GM12865 (cell line): ENCODE measurements at regions not wholly inside any gene's neighbourhood (a gene's known extent, or its start where the extent isn't known, plus 50 kb on each side); places are given as distances from the start of the nearest gene placed in this dataset.

ENCODE experiments used
- DNase-seq: peaks from one replicate; pipeline ENCODE4 v3.0.0; 2010; ENCODE audit warnings: low read depth
- H3K4me3 ChIP-seq: 2 replicates; pipeline ENCODE4 v1.5.1; 2011; ENCODE audit warnings: mild to moderate bottlenecking, low read depth, low read length, control low read depth
- CTCF ChIP-seq: IDR thresholded peaks from 2 replicates; pipeline ENCODE4 v1.5.1; 2011; ENCODE audit warnings: low read length, control low read depth, low read depth, inconsistent platforms; ENCODE audit not compliant: insufficient read depth; ENCODE audit errors: missing control alignments

- no peak for TF ChIP-seq CTCF
- no peak for DNase-seq
Observed at GRCh38 chr16:5354645-5355044, 257.1 kb upstream of the EEF2KMT start.

GRCh38 chr16:5349670-5350517, 252.3 kb upstream of the EEF2KMT start:
- TF ChIP-seq CTCF: no peak
- DNase-seq: peak; percentile 1
- no peak overlapping the region for H3K4me3 ChIP-seq

More at GRCh38 chr16:5354645-5355044, 257.1 kb upstream of the EEF2KMT start:
- H3K4me3 ChIP-seq: no peak overlapping the region

- no peak for DNase-seq
- no peak overlapping the region for H3K4me3 ChIP-seq
- TF ChIP-seq CTCF: no peak
Observed at GRCh38 chr16:5349101-5349500, 251.5 kb upstream of the EEF2KMT start.

GRCh38 chr16:5347561-5347960, 250.0 kb upstream of the EEF2KMT start:
- no peak overlapping the region for H3K4me3 ChIP-seq
- no peak for DNase-seq
- no peak for TF ChIP-seq CTCF

- TF ChIP-seq CTCF: no peak
- DNase-seq: no peak
- H3K4me3 ChIP-seq: no peak overlapping the region
Observed at GRCh38 chr16:5336941-5337340, 239.3 kb upstream of the EEF2KMT start.

DNA sequence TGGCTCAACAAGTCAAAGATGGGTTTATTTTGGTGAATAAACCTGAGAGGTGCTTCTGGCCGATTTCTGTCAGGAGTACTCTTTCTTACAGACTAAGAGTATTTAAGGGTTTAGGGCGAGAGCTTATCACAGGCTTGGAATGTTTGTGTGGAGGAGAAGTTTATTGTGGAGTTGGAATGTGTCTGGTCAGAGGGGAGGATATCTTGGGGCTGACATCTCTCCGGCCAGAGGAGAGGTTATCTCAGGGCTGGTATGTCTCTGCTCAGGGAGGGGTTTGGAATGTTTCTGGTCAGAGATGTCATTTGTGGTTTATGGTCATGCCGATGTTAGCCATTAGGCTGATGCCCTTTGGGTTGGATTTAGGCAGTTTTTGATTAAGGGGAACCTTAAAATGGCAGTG, 236.4 kb upstream of the EEF2KMT start:
- TF ChIP-seq CTCF: no peak
- DNase-seq: no peak
- H3K4me3 ChIP-seq: no peak overlapping the region

- no peak for TF ChIP-seq CTCF
Observed at GRCh38 chr16:5333126-5333525, 235.5 kb upstream of the EEF2KMT start.

More at GRCh38 chr16:5333126-5333525, 235.5 kb upstream of the EEF2KMT start:
- DNase-seq: no peak
- no peak overlapping the region for H3K4me3 ChIP-seq
